VCaP (cell line): ENCODE measurements at regions not wholly inside any gene's neighbourhood (a gene's known extent, or its start where the extent isn't known, plus 50 kb on each side); places are given as distances from the start of the nearest gene placed in this dataset.

Source experiments
- H3K27ac ChIP-seq: fragments of 450-650 bp; 2 replicates; pipeline ENCODE4 v1.5.1; 2017
- CTCF ChIP-seq: fragments of 450-650 bp; conservative IDR thresholded peaks from 2 replicates; pipeline ENCODE4 v1.5.1; 2017; ENCODE audit warnings: mild to moderate bottlenecking, moderate library complexity

GRCh38 chr5:3394891-3395599, 200.6 kb upstream of the IRX1 start:
- TF ChIP-seq CTCF, result no peak
- H3K27ac ChIP-seq, result no peak overlapping the region

GRCh38 chr5:3393920-3394597, 201.6 kb upstream of the IRX1 start:
- no peak for TF ChIP-seq CTCF
- H3K27ac ChIP-seq, result no peak overlapping the region

GRCh38 chr5:3393122-3393919, 202.3 kb upstream of the IRX1 start:
- H3K27ac ChIP-seq, result no peak overlapping the region
- no peak for TF ChIP-seq CTCF

GRCh38 chr5:3392306-3392939, 203.2 kb upstream of the IRX1 start:
- TF ChIP-seq CTCF, result no peak
- no peak overlapping the region for H3K27ac ChIP-seq

- no peak for TF ChIP-seq CTCF
- H3K27ac ChIP-seq, result no peak overlapping the region
These were observed 204.4 kb upstream of the IRX1 start for GRCh38 chr5:3391210-3391609.

GRCh38 chr5:3389471-3390026, 206.1 kb upstream of the IRX1 start:
- no peak overlapping the region for H3K27ac ChIP-seq
- no peak for TF ChIP-seq CTCF
